ENCODE measurements at regions not wholly inside any gene's neighbourhood (a gene's known extent, or its start where the extent isn't known, plus 50 kb on each side); places are given as distances from the start of the nearest gene placed in this dataset.

- no peak for FAIRE-seq
These were observed 77.6 kb upstream of the GSE1 start for GRCh38 chr16:85535352-85536072.

- no peak for FAIRE-seq
These were observed 77.1 kb upstream of the GSE1 start for GRCh38 chr16:85536073-85536410.

- FAIRE-seq: no peak
These were observed 76.5 kb upstream of the GSE1 start for GRCh38 chr16:85536411-85537330.

GRCh38 chr16:85537331-85537788, 75.8 kb upstream of the GSE1 start:
- no peak for FAIRE-seq

- no peak for FAIRE-seq
These were observed 75.2 kb upstream of the GSE1 start for GRCh38 chr16:85537795-85538401.

GRCh38 chr16:85539084-85539483, 74.0 kb upstream of the GSE1 start:
- no peak for FAIRE-seq

- no peak for FAIRE-seq
These were observed 73.4 kb upstream of the GSE1 start for GRCh38 chr16:85539629-85540291.

GRCh38 chr16:85541181-85541580, 71.9 kb upstream of the GSE1 start:
- FAIRE-seq: no peak

GRCh38 chr16:85541619-85541979, 71.5 kb upstream of the GSE1 start:
- FAIRE-seq: no peak

- FAIRE-seq: no peak
These were observed 70.9 kb upstream of the GSE1 start for GRCh38 chr16:85541980-85542900.

GRCh38 chr16:85543536-85543935, 69.6 kb upstream of the GSE1 start:
- FAIRE-seq: no peak

- FAIRE-seq: no peak
These were observed 69.1 kb upstream of the GSE1 start for GRCh38 chr16:85544016-85544415.

GRCh38 chr16:85544668-85545067, 68.5 kb upstream of the GSE1 start:
- no peak for FAIRE-seq

GRCh38 chr16:85545227-85545818, 67.8 kb upstream of the GSE1 start:
- FAIRE-seq: no peak

- FAIRE-seq: no peak
These were observed 66.3 kb upstream of the GSE1 start for GRCh38 chr16:85546585-85547447.

- FAIRE-seq: no peak
These were observed 64.7 kb upstream of the GSE1 start for GRCh38 chr16:85548375-85548774.

GRCh38 chr16:85549766-85550421, 63.2 kb upstream of the GSE1 start:
- FAIRE-seq: no peak

GRCh38 chr16:85550422-85550864, 62.7 kb upstream of the GSE1 start:
- no peak for FAIRE-seq

- no peak for FAIRE-seq
These were observed 61.9 kb upstream of the GSE1 start for GRCh38 chr16:85550953-85551924.

All from islet of Langerhans (tissue), 1 donor.